ENCODE measurements at regions not wholly inside any gene's neighbourhood (a gene's known extent, or its start where the extent isn't known, plus 50 kb on each side); places are given as distances from the start of the nearest gene placed in this dataset.

GRCh38 chr6:15768999-15769398 lies 106.2 kb upstream of the DTNBP1 start (continued):
- TF ChIP-seq BHLHE40 (IDR thresholded peaks at IDR 0.05; ENCODE audit: low read depth, low read length) (no peak), HES2 (IDR thresholded peaks at IDR 0.05) (no peak)

GRCh38 chr6:15763837-15764236 lies 101.0 kb upstream of the DTNBP1 start:
- peaks cover 19% of the 10 kb centered on the region; the same call in 2 of the 3 replicates for H3K4me1 ChIP-seq
- ChIA-PET POLR2A (interaction anchor here (0.9 to 1.6 kb wide), 2 partner anchors 365 to 367 kb away, joined by 3 to 8 read pairs; partner anchors contain the start of gene MYLIP), CTCF (interaction anchor here (1.1 kb wide), 1 partner anchor 375 kb away, joined by 3 read pairs; no protein-coding TSS in a partner anchor)
- no peak for TF ChIP-seq HMGXB4 (CRISPR knock-in tag; IDR thresholded peaks at IDR 0.05; ENCODE audit: borderline replicate concordance)
- TF ChIP-seq JUNB (IDR thresholded peaks at IDR 0.05): peak; percentile 25; the same call in 1 of the 2 replicates
- TF ChIP-seq JUN (IDR thresholded peaks at IDR 0.05): peak in 1 of 2 experiments; percentile 44; a peak in 1 of 5 replicates
- TF ChIP-seq KDM1A (IDR thresholded peaks at IDR 0.05; ENCODE audit: low read depth): no peak
- TF ChIP-seq KDM5A (IDR thresholded peaks at IDR 0.05): no peak
- no peak for TF ChIP-seq RFX5 (IDR thresholded peaks at IDR 0.05)
- no peak for TF ChIP-seq RARB (CRISPR knock-in tag; IDR thresholded peaks at IDR 0.05)
- TF ChIP-seq BHLHE40 (IDR thresholded peaks at IDR 0.05; ENCODE audit: low read depth, low read length): no peak
- no peak for TF ChIP-seq ELK1 (IDR thresholded peaks at IDR 0.05; ENCODE audit: low read depth, low read length)
- TF ChIP-seq ZNF302 (CRISPR knock-in tag; IDR thresholded peaks at IDR 0.05): no peak
- TF ChIP-seq POLR2A (IDR thresholded peaks at IDR 0.05; ENCODE audit: low read length): no peak
- TF ChIP-seq SREBF2 (IDR thresholded peaks at IDR 0.05): no peak
- TF ChIP-seq RCOR1 (IDR thresholded peaks at IDR 0.05; ENCODE audit: low read depth, low read length): no peak
- TF ChIP-seq E2F6 (IDR thresholded peaks at IDR 0.05; ENCODE audit: borderline replicate concordance, low read depth): no peak
- no peak for TF ChIP-seq FOSL2 (IDR thresholded peaks at IDR 0.05)
- peak; percentile 24; the same call in 1 of the 2 replicates for TF ChIP-seq FOSL2 (CRISPR knock-in tag; IDR thresholded peaks at IDR 0.05)
- TF ChIP-seq NFE2L2 (conservative IDR thresholded peaks at IDR 0.05; ENCODE audit: low read length): no peak
- no peak for TF ChIP-seq CHD4 (IDR thresholded peaks at IDR 0.05; ENCODE audit: borderline replicate concordance)
- ATAC-seq (peak; percentile 47 to 90), FAIRE-seq (no peak), DNase-seq (ENCODE audit: low read depth in 1 of 2, low spot score in 1 of 2) (peak in 1 of 2 experiments; percentile 59)
- no peak overlapping the region for H3K4me3 ChIP-seq
- H3K27ac ChIP-seq: 0 out of 6 replicates have a peak overlapping the region, but pooled peaks of 1 of the 2 experiments have one; percentile 54
- peak overlapping the region; percentile 57 for H3K4me2 ChIP-seq
- 8% methylated on average over 8 of the region's 8 CpGs for WGBS (ENCODE audit: missing lambda C conversion rate)
- no peaks in the 10 kb centered on the region for H3K9me3 ChIP-seq

GRCh38 chr6:15763364-15763763 lies 100.5 kb upstream of the DTNBP1 start:
- Histone ChIP-seq H3K4me1 (peaks cover 16% of the 10 kb centered on the region; the same call in 2 of the 3 replicates), H3K27ac (0 out of 6 replicates have a peak overlapping the region, but pooled peaks of 1 of the 2 experiments have one; percentile 35), H3K4me2 (peak overlapping the region; percentile 57), H3K4me3 (no peak overlapping the region), H3K9me3 (no peaks in the 10 kb centered on the region)
- ChIA-PET POLR2A (interaction anchor here (1.6 kb wide), 1 partner anchor 366 kb away, joined by 8 read pairs; the partner anchor contains the start of gene MYLIP), CTCF (no interaction called here)
- TF ChIP-seq POLR2AphosphoS2 (conservative IDR thresholded peaks at IDR 0.05; ENCODE audit: low read length): no peak
- no peak for TF ChIP-seq PHF8 (IDR thresholded peaks at IDR 0.05; ENCODE audit: borderline replicate concordance, low read depth)
- no peak for TF ChIP-seq BHLHE40 (IDR thresholded peaks at IDR 0.05; ENCODE audit: low read depth, low read length)
- no peak for TF ChIP-seq KDM5A (IDR thresholded peaks at IDR 0.05)
- no peak for TF ChIP-seq GATA3 (IDR thresholded peaks at IDR 0.05; ENCODE audit: borderline replicate concordance)
- TF ChIP-seq HES2 (IDR thresholded peaks at IDR 0.05): no peak
- no peak for TF ChIP-seq NFE2L2 (conservative IDR thresholded peaks at IDR 0.05; ENCODE audit: low read length)
- no peak for TF ChIP-seq KDM1A (IDR thresholded peaks at IDR 0.05; ENCODE audit: low read depth)
- no peak for TF ChIP-seq FOXS1 (CRISPR knock-in tag; IDR thresholded peaks at IDR 0.05)
- TF ChIP-seq MYC (IDR thresholded peaks at IDR 0.05; ENCODE audit: borderline replicate concordance, low read length): no peak
- no peak for TF ChIP-seq ZC3H11A (IDR thresholded peaks at IDR 0.05)
- TF ChIP-seq ATOH8 (CRISPR knock-in tag; IDR thresholded peaks at IDR 0.05; ENCODE audit: low read depth): no peak
- no peak for TF ChIP-seq USF2 (IDR thresholded peaks at IDR 0.05)
- no peak for ATAC-seq
- no peak for DNase-seq (ENCODE audit: low read depth in 1 of 2, low spot score in 1 of 2)
- FAIRE-seq: no peak
- WGBS (ENCODE audit: missing lambda C conversion rate): 68% methylated on average over 3 of the region's 3 CpGs

All from A549 (cell line).